Stimulated activated CD4-positive, alpha-beta T cell treated with anti-CD3 and anti-CD28 coated beads, Interleukin-15, amount 100 ng/mL, for 24 hours (primary cell): ENCODE measurements at regions not wholly inside any gene's neighbourhood (a gene's known extent, or its start where the extent isn't known, plus 50 kb on each side); places are given as distances from the start of the nearest gene placed in this dataset.
"Not testable (repeated sequence)": the region's sequence is repeated elsewhere in the genome, so short reads cannot be mapped to it uniquely, and the experiment has no call there.

ENCODE experiments used
- DNase-seq: peaks from one replicate; pipeline ENCODE4 v3.0.0-alpha.2; 2020

DNA sequence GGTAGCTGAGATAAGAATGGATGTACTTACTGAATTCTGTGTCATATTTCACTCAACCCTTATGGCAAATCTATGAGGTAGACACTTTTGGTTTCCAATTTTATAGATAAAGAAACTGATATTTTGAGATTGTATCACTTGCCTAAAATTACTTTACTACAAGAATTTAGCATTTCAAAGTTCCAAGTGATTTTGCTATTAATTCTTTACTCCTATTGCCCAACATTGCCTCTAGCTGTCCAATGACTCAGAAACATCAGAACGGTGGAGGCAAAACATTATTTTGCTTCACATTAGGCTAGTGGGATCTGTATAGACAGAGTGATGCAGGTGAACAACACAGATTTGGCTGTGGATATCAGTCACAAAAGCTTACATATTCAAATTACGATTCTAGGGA lies 747.2 kb upstream of the NEGR1 start:
- no peak for DNase-seq

GRCh38 chr1:73026114-73026513 lies 743.8 kb upstream of the NEGR1 start:
- DNase-seq: no peak

GRCh38 chr1:73009938-73010337 lies 727.6 kb upstream of the NEGR1 start:
- no peak for DNase-seq

DNA sequence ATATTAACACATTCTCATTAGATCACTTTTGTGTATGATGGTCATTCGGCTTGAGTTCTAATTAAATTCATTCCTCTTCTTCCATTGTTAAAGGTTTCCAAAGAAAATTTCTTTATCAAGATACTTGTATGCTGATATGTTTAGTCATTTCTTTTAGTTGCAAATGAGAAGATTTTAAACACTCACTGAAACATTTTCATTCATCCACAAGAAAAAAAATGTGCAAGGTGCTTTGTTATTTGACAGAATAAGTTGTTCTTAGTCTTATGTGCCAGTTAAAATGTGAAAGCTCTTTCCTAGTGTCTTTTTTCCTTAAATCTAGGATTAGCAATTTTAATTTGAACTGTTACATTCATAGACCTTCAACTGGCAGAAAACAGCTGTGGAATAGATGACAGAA lies 727.0 kb upstream of the NEGR1 start:
- DNase-seq: no peak

- DNase-seq: no peak
These were observed 715.3 kb upstream of the NEGR1 start for GRCh38 chr1:72997624-72998023.

DNA sequence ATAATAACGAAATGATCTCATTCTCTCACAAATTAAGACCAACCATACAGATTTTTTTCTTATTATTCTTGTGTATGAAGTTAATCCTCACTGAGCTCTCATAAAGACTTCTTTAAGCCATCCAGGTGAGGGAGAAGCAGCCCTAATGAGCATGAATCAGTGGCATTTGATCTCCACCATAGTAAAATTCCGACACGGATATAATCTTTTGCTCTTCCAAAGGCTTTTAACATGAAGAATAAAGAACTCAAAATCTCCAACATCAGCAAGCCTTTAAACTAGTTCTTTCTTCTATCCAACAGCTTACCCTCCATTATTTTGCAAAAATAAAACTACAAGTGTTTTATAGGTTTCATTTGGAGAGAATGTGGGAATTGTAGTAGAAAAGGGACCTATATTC lies 714.7 kb upstream of the NEGR1 start:
- DNase-seq: no peak

DNA sequence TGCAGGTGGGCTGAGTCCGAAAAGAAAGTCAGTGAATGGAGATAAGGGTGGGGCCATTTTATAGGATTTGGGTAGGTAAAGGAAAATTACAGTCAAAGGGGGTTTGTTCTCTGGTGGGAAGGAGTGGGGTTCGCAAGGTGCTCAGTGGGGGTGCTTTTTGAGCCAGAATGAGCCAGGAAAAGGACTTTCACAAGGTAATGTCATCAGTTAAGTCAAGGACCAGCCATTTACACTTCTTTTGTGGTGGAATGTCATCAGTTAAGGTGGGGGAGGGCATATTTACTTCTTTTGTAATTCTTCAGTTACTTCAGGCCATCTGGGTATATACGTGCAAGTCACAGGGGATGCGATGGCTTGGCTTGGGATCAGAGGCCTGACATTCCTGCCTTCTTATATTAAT lies 705.5 kb upstream of the NEGR1 start:
- not testable (repeated sequence) for DNase-seq

GRCh38 chr1:72986591-72987290 lies 704.4 kb upstream of the NEGR1 start:
- no peak for DNase-seq

- DNase-seq: not testable (repeated sequence)
These were observed 702.7 kb upstream of the NEGR1 start for GRCh38 chr1:72985024-72985423.

DNA sequence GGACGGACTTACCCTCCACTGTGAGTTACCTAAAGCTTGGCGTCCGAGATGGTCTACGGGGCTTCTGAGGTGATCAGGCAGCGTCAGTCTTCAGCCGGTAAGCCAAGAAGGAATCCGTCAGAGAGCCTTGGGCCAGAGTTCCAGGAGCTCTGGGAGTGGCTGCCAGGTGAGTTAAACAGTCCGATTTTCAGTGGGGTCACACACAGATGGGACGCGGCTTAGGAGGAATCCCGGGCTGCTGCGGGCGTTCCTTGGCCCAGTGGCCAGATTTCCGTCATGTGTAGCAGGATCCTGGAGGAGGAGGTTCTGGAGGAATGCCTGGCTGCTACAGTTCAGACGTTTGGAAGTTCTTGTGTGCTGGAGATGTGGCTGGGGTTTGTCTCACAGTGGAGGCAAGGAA lies 700.7 kb upstream of the NEGR1 start:
- DNase-seq: not testable (repeated sequence)

DNA sequence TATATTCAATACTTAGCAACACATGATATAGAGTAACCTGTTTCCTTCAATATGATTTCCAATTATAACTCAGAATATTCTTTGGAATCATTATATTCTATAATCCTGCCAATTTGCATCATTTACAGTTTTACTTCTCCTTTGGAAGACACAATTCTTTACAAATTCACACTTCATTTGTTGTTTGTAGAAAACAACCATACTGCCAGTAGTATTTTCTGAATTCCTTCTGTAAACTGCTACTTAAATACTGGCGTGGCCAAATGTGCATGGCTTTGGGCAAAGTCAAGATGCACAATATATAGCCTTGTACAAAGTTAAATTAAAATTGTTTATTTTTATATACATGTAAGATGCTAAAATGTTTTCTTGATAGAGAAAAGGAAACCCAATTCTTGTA lies 687.1 kb upstream of the NEGR1 start:
- DNase-seq: no peak

GRCh38 chr1:72954943-72955342 lies 672.6 kb upstream of the NEGR1 start:
- DNase-seq: no peak

DNA sequence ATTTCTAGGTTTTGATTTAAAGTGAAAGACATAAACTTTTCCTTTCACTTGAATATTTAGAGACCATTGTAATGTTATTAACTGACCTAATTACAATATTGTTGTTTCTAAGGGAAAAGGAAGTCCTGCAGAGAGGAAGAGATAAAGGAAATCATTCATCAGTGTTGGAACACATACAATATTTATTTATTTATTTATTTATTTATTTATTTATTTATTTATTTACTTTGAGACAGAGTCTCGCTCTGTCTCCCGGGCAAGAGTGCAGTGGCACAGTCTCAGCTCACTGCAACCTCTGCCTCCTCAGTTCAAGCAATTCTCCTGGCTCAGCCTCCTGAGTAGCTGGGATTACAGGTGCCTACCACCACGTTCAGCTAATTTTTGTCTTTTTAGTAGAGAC lies 668.6 kb upstream of the NEGR1 start:
- DNase-seq: not testable (repeated sequence)

- no peak for DNase-seq
These were observed 664.7 kb upstream of the NEGR1 start for GRCh38 chr1:72946903-72947499.

DNA sequence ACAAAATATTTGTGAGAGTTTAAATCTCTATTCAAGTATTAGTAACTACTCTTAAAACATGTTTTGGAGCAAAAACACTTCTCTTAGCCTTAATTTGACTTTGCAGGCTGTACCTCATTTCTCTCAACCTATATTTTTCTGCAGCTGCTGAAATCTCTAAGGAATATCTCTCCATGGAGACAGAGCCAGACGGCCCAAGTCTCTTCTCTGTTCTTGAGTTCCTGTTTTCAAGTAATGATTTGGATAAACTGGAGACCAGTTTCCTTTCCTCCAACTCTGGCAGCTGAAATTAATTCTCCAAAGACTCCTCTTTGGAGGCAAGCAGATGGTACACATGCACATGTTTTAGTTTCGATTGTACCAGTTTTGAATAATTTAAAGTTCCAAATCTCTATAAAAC lies 659.7 kb upstream of the NEGR1 start:
- DNase-seq: no peak

DNA sequence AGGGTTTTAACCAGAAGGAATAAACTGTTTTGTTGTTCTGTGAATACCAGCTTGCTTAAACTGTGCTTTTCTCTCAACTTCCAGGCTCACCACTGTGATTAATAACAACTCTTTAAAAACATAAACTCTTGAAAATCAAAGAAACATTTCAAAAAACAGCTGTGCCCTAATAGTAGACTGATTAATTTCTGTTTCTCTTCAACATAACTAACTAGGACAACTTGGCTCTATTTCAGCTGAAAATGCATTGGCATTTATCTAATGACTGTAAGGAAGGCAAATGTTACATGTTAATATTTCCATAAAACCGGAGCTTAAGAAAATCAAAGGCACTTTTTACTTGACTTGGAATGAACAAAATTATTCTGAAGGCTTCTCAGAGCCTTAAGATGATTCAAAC lies 656.1 kb upstream of the NEGR1 start:
- DNase-seq: no peak

GRCh38 chr1:72937905-72938304 lies 655.6 kb upstream of the NEGR1 start:
- no peak for DNase-seq

DNA sequence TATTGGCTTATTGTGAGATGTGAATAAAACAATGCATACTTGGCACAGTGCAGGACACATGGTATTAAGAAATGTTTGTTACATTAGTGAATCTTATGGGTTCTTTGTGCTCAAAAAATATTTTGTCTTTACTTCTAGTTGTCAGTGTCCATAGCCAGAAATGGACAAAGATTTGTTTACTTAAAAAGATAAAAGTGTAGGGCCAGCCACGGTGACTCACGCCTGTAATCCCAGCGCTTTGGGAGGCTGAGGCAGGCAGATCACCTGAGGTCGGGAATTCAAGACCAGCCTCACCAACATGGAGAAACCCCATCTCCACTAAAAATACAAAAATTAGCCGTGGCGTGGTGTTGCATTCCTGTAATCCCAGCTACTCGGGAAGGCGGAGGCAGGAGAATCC lies 654.6 kb upstream of the NEGR1 start:
- no peak for DNase-seq

DNA sequence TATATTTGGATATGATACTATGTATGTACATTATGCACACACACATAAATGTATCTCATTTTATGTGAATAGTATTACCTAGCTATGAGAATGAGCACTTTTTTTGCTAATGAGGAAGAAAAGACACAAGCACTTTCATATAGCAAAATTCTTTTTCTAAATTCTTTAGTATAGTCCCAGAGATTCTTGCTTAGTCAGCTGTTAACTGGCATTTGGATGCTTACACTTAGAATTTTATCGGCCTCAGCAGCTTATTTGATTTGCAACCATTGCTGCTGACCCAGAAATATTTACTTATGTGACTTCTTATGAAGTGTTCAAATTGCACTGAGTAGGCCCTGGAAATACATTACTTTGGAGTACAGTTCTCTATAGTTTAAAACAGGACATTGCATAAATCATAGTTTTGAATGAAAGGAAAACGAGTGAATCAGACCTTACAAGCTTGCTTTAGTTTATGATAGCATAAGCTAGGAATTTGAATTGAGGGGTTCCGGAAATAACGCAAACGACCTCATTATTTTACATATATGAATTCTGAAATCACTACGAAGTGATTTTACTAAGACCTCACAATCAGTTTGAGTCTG lies 653.9 kb upstream of the NEGR1 start:
- DNase-seq: no peak

GRCh38 chr1:72932025-72932424 lies 649.7 kb upstream of the NEGR1 start:
- DNase-seq: no peak

- no peak for DNase-seq
These were observed 648.2 kb upstream of the NEGR1 start for GRCh38 chr1:72930528-72930927.

DNA sequence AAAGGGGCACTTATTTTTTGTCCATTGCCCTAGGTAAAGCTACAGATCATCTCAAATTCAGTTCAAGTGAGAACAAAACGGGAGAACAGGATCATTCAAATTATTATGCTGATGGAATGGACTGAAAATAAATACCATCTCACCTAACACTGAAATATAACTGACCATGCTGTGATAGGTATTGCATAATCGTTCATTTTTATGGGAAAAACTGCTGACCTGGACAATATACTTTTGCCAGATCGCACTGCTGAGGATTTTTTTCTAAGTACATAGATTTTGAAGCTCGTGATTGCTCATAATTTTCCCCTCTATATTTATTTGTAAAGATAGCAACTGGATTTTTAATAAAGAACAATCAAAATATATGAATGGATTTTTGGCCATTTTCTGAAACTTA lies 636.6 kb upstream of the NEGR1 start:
- no peak for DNase-seq

DNA sequence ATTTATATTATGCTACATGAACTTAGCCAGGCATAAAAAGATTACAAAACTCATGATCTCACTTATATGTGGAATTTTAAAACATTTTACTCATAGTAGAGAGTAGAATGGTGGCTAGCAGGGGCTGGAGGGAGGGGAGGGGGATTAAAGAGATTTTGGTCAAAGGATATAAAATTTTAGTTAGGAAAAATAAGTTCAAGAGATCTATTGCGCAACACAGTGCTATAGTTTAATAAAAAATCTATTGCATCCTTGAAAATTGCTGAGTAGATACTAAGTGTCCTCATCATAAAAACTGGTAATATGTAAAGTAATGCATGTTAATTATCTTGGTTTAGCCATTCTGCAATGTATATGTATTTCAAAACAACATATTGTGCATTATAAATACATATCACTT lies 635.6 kb upstream of the NEGR1 start:
- DNase-seq: no peak

- no peak for DNase-seq
These were observed 633.2 kb upstream of the NEGR1 start for GRCh38 chr1:72915581-72915980.

DNA sequence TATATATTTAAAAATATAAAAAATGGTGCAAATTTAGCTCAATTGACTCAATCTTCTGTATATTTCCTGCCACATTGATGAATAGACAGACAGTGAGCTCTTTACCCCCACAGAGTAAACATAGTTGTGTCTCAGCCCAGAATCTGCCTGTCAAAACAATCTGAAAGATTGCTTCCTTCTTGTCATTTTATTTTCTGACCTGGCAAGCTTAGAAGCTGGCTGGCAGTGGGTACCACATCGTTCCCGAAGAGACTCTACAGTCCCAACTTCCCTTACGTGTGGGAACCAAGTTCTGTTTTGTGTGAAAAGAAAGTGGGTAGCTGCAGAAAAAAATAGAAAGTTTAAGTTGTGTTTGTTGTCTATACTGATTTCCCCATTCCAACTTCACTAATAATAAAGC lies 629.3 kb upstream of the NEGR1 start:
- no peak for DNase-seq
